Lower leg skin (tissue), 4 donors: ENCODE measurements at regions not wholly inside any gene's neighbourhood (a gene's known extent, or its start where the extent isn't known, plus 50 kb on each side); places are given as distances from the start of the nearest gene placed in this dataset.

ENCODE experiments used
- DNase-seq, 2 donors: peaks; one replicate each; pipeline ENCODE4 v3.0.0-alpha.2; 2019; ENCODE audit warnings: low spot score in 2 of 2
- H3K4me3 ChIP-seq: fragments of 200-600 bp; sonication (generic); 2 replicates; pipeline ENCODE4 v1.5.1; 2017; ENCODE audit warnings: mild to moderate bottlenecking, low read depth; ENCODE audit not compliant: poor library complexity, severe bottlenecking
- CTCF ChIP-seq, 3 donors: fragments of 450-650 bp; IDR thresholded peaks; one replicate each; pipeline ENCODE4 v1.5.1; 2016; ENCODE audit warnings: antibody characterized with exemption in 3 of 3, mild to moderate bottlenecking in 3 of 3, moderate library complexity in 2 of 3
- POLR2A ChIP-seq, 2 donors: fragments of 450-650 bp; IDR thresholded peaks; one replicate each; pipeline ENCODE4 v1.6.1; 2016 to 2017; ENCODE audit warnings: antibody characterized with exemption in 2 of 2, mild to moderate bottlenecking in 1 of 2, moderate library complexity in 1 of 2
- WGBS, 2 donors: methylation state at CpG; one replicate each; pipeline ENCODE4 v1.1.5; 2018; 5-methylcytosine and 5-hydroxymethylcytosine counted together
- intact Hi-C: fragments of 100-400 bp; cut with DNase I; formaldehyde crosslinking; loops from one replicate; pipeline ENCODE4 v1.15.0; 2023; ENCODE audit warnings: low total_unique reads

- 84 to 91% methylated on average over 4 of the region's 4 CpGs for WGBS, 2 donors
- TF ChIP-seq CTCF (IDR thresholded peaks at IDR 0.05) (no peak), POLR2A (IDR thresholded peaks at IDR 0.05) (no peak)
- intact Hi-C loops = no loop called here
- DNase-seq = no peak
- no peak overlapping the region for H3K4me3 ChIP-seq
These were observed 136.4 kb upstream of the ITGB1 start for GRCh38 chr10:33094263-33095051.

GRCh38 chr10:33093362-33093761 is 135.3 kb upstream of the ITGB1 start:
- DNase-seq = no peak
- TF ChIP-seq CTCF (IDR thresholded peaks at IDR 0.05) (no peak), POLR2A (IDR thresholded peaks at IDR 0.05) (no peak)
- 91 to 92% methylated on average over 3 of the region's 3 CpGs for WGBS, 2 donors
- no peak overlapping the region for H3K4me3 ChIP-seq
- intact Hi-C loops = no loop called here

- intact Hi-C loops = no loop called here
- no peak overlapping the region for H3K4me3 ChIP-seq
- 74 to 80% methylated on average over 1 of the region's 1 CpG for WGBS, 2 donors
- no peak for DNase-seq
- TF ChIP-seq CTCF (IDR thresholded peaks at IDR 0.05) = no peak
These were observed 134.6 kb upstream of the ITGB1 start for GRCh38 chr10:33092596-33092995.

GRCh38 chr10:33091201-33091600 is 133.2 kb upstream of the ITGB1 start:
- DNase-seq = no peak
- no peak overlapping the region for H3K4me3 ChIP-seq
- intact Hi-C loops = no loop called here
- TF ChIP-seq CTCF (IDR thresholded peaks at IDR 0.05) (no peak), POLR2A (IDR thresholded peaks at IDR 0.05) (no peak)
- WGBS, 2 donors = 60 to 63% methylated on average over 1 of the region's 1 CpG

GRCh38 chr10:33088990-33089389 is 131.0 kb upstream of the ITGB1 start:
- no peak for DNase-seq
- no peak for TF ChIP-seq POLR2A (IDR thresholded peaks at IDR 0.05)
- TF ChIP-seq CTCF (IDR thresholded peaks at IDR 0.05) = no peak
- intact Hi-C loops = no loop called here
- no peak overlapping the region for H3K4me3 ChIP-seq
- 60 to 82% methylated on average over 6 of the region's 6 CpGs for WGBS, 2 donors

- WGBS, 2 donors = 91 to 96% methylated on average over 1 of the region's 1 CpG
- intact Hi-C loops = no loop called here
- H3K4me3 ChIP-seq = no peak overlapping the region
- DNase-seq = no peak
- TF ChIP-seq POLR2A (IDR thresholded peaks at IDR 0.05) = no peak
- TF ChIP-seq CTCF (IDR thresholded peaks at IDR 0.05) = no peak
These were observed 129.9 kb upstream of the ITGB1 start for GRCh38 chr10:33087922-33088321.
